Fibroblast of skin of left quadriceps (primary cell): ENCODE measurements at regions not wholly inside any gene's neighbourhood (a gene's known extent, or its start where the extent isn't known, plus 50 kb on each side); places are given as distances from the start of the nearest gene placed in this dataset.

Source experiments
- DNase-seq, 2 experiments: peaks; one replicate each; pipeline ENCODE4 v3.0.0-alpha.2; 2013; ENCODE audit warnings: low read depth in 2 of 2

- no peak for DNase-seq
These were observed 206.0 kb upstream of the USP24 start for GRCh38 chr1:55420929-55421716.

GRCh38 chr1:55420026-55420425 is 204.9 kb upstream of the USP24 start:
- DNase-seq: no peak

GRCh38 chr1:55418208-55419000 is 203.2 kb upstream of the USP24 start:
- no peak for DNase-seq

GRCh38 chr1:55416164-55416842 is 201.1 kb upstream of the USP24 start:
- no peak for DNase-seq

GRCh38 chr1:55413286-55413685 is 198.1 kb upstream of the USP24 start:
- no peak for DNase-seq

GRCh38 chr1:55412060-55412459 is 196.9 kb upstream of the USP24 start:
- DNase-seq: no peak

GRCh38 chr1:55402671-55403464 is 187.7 kb upstream of the USP24 start:
- DNase-seq: no peak

GRCh38 chr1:55402142-55402541 is 187.0 kb upstream of the USP24 start:
- DNase-seq: peak in 1 of 2 experiments; percentile 49

- peak; percentile 84 to 85 for DNase-seq
These were observed 185.3 kb upstream of the USP24 start for GRCh38 chr1:55400508-55400907.

GRCh38 chr1:55399346-55399745 is 184.2 kb upstream of the USP24 start:
- DNase-seq: no peak

GRCh38 chr1:55396381-55396891 is 181.3 kb upstream of the USP24 start:
- no peak for DNase-seq

- no peak for DNase-seq
These were observed 173.8 kb upstream of the USP24 start for GRCh38 chr1:55388960-55389359.

- no peak for DNase-seq
These were observed 172.0 kb upstream of the USP24 start for GRCh38 chr1:55387145-55387544.

- no peak for DNase-seq
These were observed 171.3 kb upstream of the USP24 start for GRCh38 chr1:55386456-55386855.

GRCh38 chr1:55385402-55386018 is 170.3 kb upstream of the USP24 start:
- DNase-seq: no peak

GRCh38 chr1:55384637-55385036 is 169.5 kb upstream of the USP24 start:
- DNase-seq: no peak

GRCh38 chr1:55382806-55383305 is 167.7 kb upstream of the USP24 start:
- DNase-seq: no peak

- DNase-seq: no peak
These were observed 166.8 kb upstream of the USP24 start for GRCh38 chr1:55381983-55382382.

GRCh38 chr1:55381491-55381890 is 166.3 kb upstream of the USP24 start:
- DNase-seq: no peak

GRCh38 chr1:55380355-55380970 is 165.3 kb upstream of the USP24 start:
- no peak for DNase-seq
